Neural progenitor cell (in vitro differentiated cells): ENCODE measurements at regions not wholly inside any gene's neighbourhood (a gene's known extent, or its start where the extent isn't known, plus 50 kb on each side); places are given as distances from the start of the nearest gene placed in this dataset.
A peak's percentile ranks its signal among the peaks of the same experiment; 100 is the strongest.

Experiments used
- DNase-seq: peaks from one replicate; pipeline ENCODE4 v3.0.0-alpha.2; 2016; ENCODE audit warnings: low spot score
- H2AFZ ChIP-seq: fragments of 200-600 bp; sonication (generic); replicated peaks from 2 replicates; pipeline ENCODE4 v1.6.1; 2016; ENCODE audit warnings: antibody characterized with exemption
- H3F3A ChIP-seq: fragments of 200-600 bp; sonication (generic); 2 replicates; pipeline ENCODE4 v1.6.1; 2016; ENCODE audit warnings: antibody characterized with exemption, low read depth
- H3K27ac ChIP-seq: fragments of 200-600 bp; sonication (generic); 2 replicates; pipeline ENCODE4 v1.5.1; 2016; ENCODE audit warnings: mild to moderate bottlenecking
- H3K27me3 ChIP-seq: fragments of 200-600 bp; sonication (generic); 2 replicates; pipeline ENCODE4 v1.6.1; 2016; ENCODE audit warnings: mild to moderate bottlenecking, moderate library complexity
- H3K36me3 ChIP-seq: fragments of 200-600 bp; sonication (generic); 2 replicates; pipeline ENCODE4 v1.5.1; 2016
- H3K4me1 ChIP-seq: fragments of 200-600 bp; sonication (generic); 2 replicates; pipeline ENCODE4 v1.6.1; 2016; ENCODE audit warnings: mixed run types
- H3K4me2 ChIP-seq: fragments of 200-600 bp; sonication (generic); 2 replicates; pipeline ENCODE4 v1.6.1; 2016
- H3K4me3 ChIP-seq: fragments of 200-600 bp; sonication (generic); 2 replicates; pipeline ENCODE4 v1.5.1; 2016
- H3K79me2 ChIP-seq: fragments of 200-600 bp; sonication (generic); 2 replicates; pipeline ENCODE4 v1.6.1; 2016; ENCODE audit warnings: low read depth
- H3K9ac ChIP-seq: fragments of 200-600 bp; sonication (generic); 2 replicates; pipeline ENCODE4 v1.6.1; 2016
- H3K9me3 ChIP-seq: fragments of 200-600 bp; sonication (generic); 2 replicates; pipeline ENCODE4 v1.5.1; 2016; ENCODE audit warnings: low read depth
- H4K20me1 ChIP-seq: fragments of 200-600 bp; sonication (generic); 2 replicates; pipeline ENCODE4 v1.6.1; 2016; ENCODE audit warnings: low read depth
- H3K27ac Mint-ChIP-seq: 3 replicates; pipeline ENCODE4 v1.8.0; 2021; ENCODE audit warnings: mixed read lengths
- H3K27me3 Mint-ChIP-seq: 2 replicates; pipeline ENCODE4 v1.8.0; 2022; ENCODE audit warnings: low read depth, mild to moderate bottlenecking, inconsistent platforms, moderate library complexity, mixed read lengths; ENCODE audit not compliant: insufficient read depth
- H3K36me3 Mint-ChIP-seq: 3 replicates; pipeline ENCODE4 v1.8.0; 2021; ENCODE audit warnings: mixed read lengths
- H3K4me1 Mint-ChIP-seq: 3 replicates; pipeline ENCODE4 v1.8.0; 2021; ENCODE audit warnings: mixed read lengths
- H3K4me3 Mint-ChIP-seq: 3 replicates; pipeline ENCODE4 v1.8.0; 2021; ENCODE audit warnings: mild to moderate bottlenecking, moderate library complexity, mixed read lengths
- H3K9me3 Mint-ChIP-seq: 3 replicates; pipeline ENCODE4 v1.8.0; 2020; ENCODE audit warnings: mixed read lengths
- CTCF ChIP-seq: fragments of 200-600 bp; sonication (generic); IDR thresholded peaks from 2 replicates; pipeline ENCODE4 v1.5.1; 2017; ENCODE audit warnings: antibody characterized with exemption, mild to moderate bottlenecking
- EZH2 ChIP-seq: fragments of 200-600 bp; sonication (generic); IDR thresholded peaks from 2 replicates; pipeline ENCODE4 v1.6.1; 2017; ENCODE audit warnings: antibody characterized with exemption, mild to moderate bottlenecking, moderate library complexity
- EZH2phosphoT487 ChIP-seq: fragments of 200-600 bp; sonication (generic); IDR thresholded peaks from 2 replicates; pipeline ENCODE4 v1.6.1; 2017; ENCODE audit warnings: antibody characterized with exemption

- no peak overlapping the region for H3K27ac ChIP-seq
- Mint-ChIP-seq H3K27me3 (peaks cover 6% of the 10 kb centered on the region), H3K36me3 (no peaks in the 10 kb centered on the region), H3K4me3 (no peak overlapping the region), H3K27ac (peak overlapping the region; percentile 30), H3K9me3 (peaks cover 5% of the 10 kb centered on the region), H3K4me1 (peaks cover 17% of the 10 kb centered on the region)
- H3F3A ChIP-seq: peaks cover 20% of the 10 kb centered on the region
- peaks cover 7% of the 10 kb centered on the region for H4K20me1 ChIP-seq
- peaks cover 4% of the 10 kb centered on the region for H3K27me3 ChIP-seq
- DNase-seq: no peak
- H3K4me1 ChIP-seq: peaks cover 10% of the 10 kb centered on the region
- no peaks in the 10 kb centered on the region for H3K36me3 ChIP-seq
- no peak overlapping the region for H3K4me3 ChIP-seq
- H2AFZ ChIP-seq: no peak overlapping the region
- no peak overlapping the region for H3K4me2 ChIP-seq
- H3K9me3 ChIP-seq: no peaks in the 10 kb centered on the region
- no peaks in the 10 kb centered on the region for H3K79me2 ChIP-seq
- no peak overlapping the region for H3K9ac ChIP-seq
- no peak for TF ChIP-seq CTCF
Measured at GRCh38 chr9:38288502-38288901, 104.0 kb upstream of the ALDH1B1 start.

- Mint-ChIP-seq H3K27ac (no peak overlapping the region), H3K4me1 (peaks cover 18% of the 10 kb centered on the region), H3K27me3 (peaks cover 6% of the 10 kb centered on the region), H3K4me3 (no peak overlapping the region), H3K9me3 (peaks cover 5% of the 10 kb centered on the region), H3K36me3 (no peaks in the 10 kb centered on the region)
- Histone ChIP-seq H3F3A (peaks cover 20% of the 10 kb centered on the region), H3K27ac (no peak overlapping the region), H3K4me3 (no peak overlapping the region), H3K9ac (no peak overlapping the region), H3K36me3 (no peaks in the 10 kb centered on the region), H3K4me2 (no peak overlapping the region), H3K4me1 (peaks cover 10% of the 10 kb centered on the region), H3K9me3 (no peaks in the 10 kb centered on the region), H3K27me3 (peaks cover 13% of the 10 kb centered on the region), H4K20me1 (peaks cover 7% of the 10 kb centered on the region), H2AFZ (no peak overlapping the region), H3K79me2 (no peaks in the 10 kb centered on the region)
- DNase-seq: no peak
- no peak for TF ChIP-seq CTCF
- no peak for TF ChIP-seq EZH2phosphoT487
- TF ChIP-seq EZH2: no peak
Measured at GRCh38 chr9:38287420-38287985, 105.0 kb upstream of the ALDH1B1 start.

DNA sequence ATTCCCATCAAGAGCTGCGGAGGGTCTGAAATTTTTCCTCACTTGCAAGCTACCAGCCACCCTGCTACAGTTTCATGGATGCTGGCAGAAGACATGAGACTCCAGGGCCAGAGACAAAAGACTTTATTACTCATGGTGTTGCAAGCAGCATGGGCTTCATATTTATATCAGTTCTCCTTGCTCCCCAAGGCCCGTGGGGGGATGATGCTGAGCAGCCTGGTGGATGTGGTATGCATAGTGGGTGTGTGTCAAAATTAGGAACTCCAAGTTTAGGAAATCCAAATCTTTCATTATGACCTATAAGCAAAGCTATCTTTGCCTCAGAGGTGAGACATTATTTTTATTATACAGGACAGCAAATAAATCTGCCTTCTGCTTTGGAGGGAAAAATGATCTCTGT is 105.7 kb upstream of the ALDH1B1 start:
- H3K4me2 ChIP-seq: no peak overlapping the region
- no peak overlapping the region for H3K27ac ChIP-seq
- H3K4me3 Mint-ChIP-seq: no peak overlapping the region
- H3K4me3 ChIP-seq: no peak overlapping the region
- H3K79me2 ChIP-seq: no peaks in the 10 kb centered on the region
- H3K36me3 ChIP-seq: no peaks in the 10 kb centered on the region
- H3K27me3 ChIP-seq: peaks cover 14% of the 10 kb centered on the region
- DNase-seq: no peak
- peaks cover 10% of the 10 kb centered on the region for H3K4me1 ChIP-seq
- no peak overlapping the region for H3K27ac Mint-ChIP-seq
- no peak overlapping the region for H3K9ac ChIP-seq
- H3K4me1 Mint-ChIP-seq: peaks cover 23% of the 10 kb centered on the region
- no peaks in the 10 kb centered on the region for H3K36me3 Mint-ChIP-seq
- no peak overlapping the region for H2AFZ ChIP-seq
- TF ChIP-seq CTCF (no peak), EZH2 (no peak), EZH2phosphoT487 (no peak)
- peaks cover 5% of the 10 kb centered on the region for H3K9me3 Mint-ChIP-seq
- H3F3A ChIP-seq: peaks cover 20% of the 10 kb centered on the region
- peaks cover 4% of the 10 kb centered on the region for H3K27me3 Mint-ChIP-seq
- no peaks in the 10 kb centered on the region for H3K9me3 ChIP-seq
- peaks cover 7% of the 10 kb centered on the region for H4K20me1 ChIP-seq
